ENCODE measurements at regions not wholly inside any gene's neighbourhood (a gene's known extent, or its start where the extent isn't known, plus 50 kb on each side); places are given as distances from the start of the nearest gene placed in this dataset.
A peak's percentile ranks its signal among the peaks of the same experiment; 100 is the strongest.
"Not testable (repeated sequence)": the region's sequence is repeated elsewhere in the genome, so short reads cannot be mapped to it uniquely, and the experiment has no call there.

- not testable (repeated sequence) for H3K4me1 ChIP-seq (ENCODE audit: low read length); H3K9me3 ChIP-seq (replicated peaks; ENCODE audit: insufficient read depth, low read length); H3F3A ChIP-seq (ENCODE audit: insufficient read depth, low read length); DNase-seq; H3K36me3 ChIP-seq (replicated peaks; ENCODE audit: insufficient read depth, low read length); H3K9me2 ChIP-seq (replicated peaks; ENCODE audit: insufficient read depth, low read length); H3K27me3 ChIP-seq (replicated peaks; ENCODE audit: insufficient read depth, low read length); H3K9ac ChIP-seq (ENCODE audit: low read length); H4K20me1 ChIP-seq (ENCODE audit: insufficient read depth, low read length); H3K4me3 ChIP-seq (ENCODE audit: low read length); H2AFZ ChIP-seq (ENCODE audit: low read length); H3K4me2 ChIP-seq (ENCODE audit: low read depth, low read length); H3K79me2 ChIP-seq (ENCODE audit: low read length)
- TF ChIP-seq CTCF (IDR thresholded peaks at IDR 0.05; ENCODE audit: low read length), result 0 out of 2 replicates have a peak, but pooled peaks have one; percentile 9
- H3K27ac ChIP-seq (ENCODE audit: low read length), result 0 out of 2 replicates have a peak overlapping the region, but pooled peaks have one; percentile 25
Observed at GRCh38 chr15:21284353-21284752, 155.9 kb downstream of the POTEB3 start.

- not testable (repeated sequence) for H2AFZ ChIP-seq (ENCODE audit: low read length); H3K36me3 ChIP-seq (replicated peaks; ENCODE audit: insufficient read depth, low read length); H3K79me2 ChIP-seq (ENCODE audit: low read length); DNase-seq; H3K4me2 ChIP-seq (ENCODE audit: low read depth, low read length); H3K9me3 ChIP-seq (replicated peaks; ENCODE audit: insufficient read depth, low read length); H3K9me2 ChIP-seq (replicated peaks; ENCODE audit: insufficient read depth, low read length); H3F3A ChIP-seq (ENCODE audit: insufficient read depth, low read length); H4K20me1 ChIP-seq (ENCODE audit: insufficient read depth, low read length); H3K4me3 ChIP-seq (ENCODE audit: low read length); H3K27me3 ChIP-seq (replicated peaks; ENCODE audit: insufficient read depth, low read length); H3K9ac ChIP-seq (ENCODE audit: low read length); H3K4me1 ChIP-seq (ENCODE audit: low read length)
- peak overlapping the region; percentile 62; the same call in 1 of the 2 replicates for H3K27ac ChIP-seq (ENCODE audit: low read length)
Observed at GRCh38 chr15:21283210-21283609, 157.1 kb downstream of the POTEB3 start.

DNA sequence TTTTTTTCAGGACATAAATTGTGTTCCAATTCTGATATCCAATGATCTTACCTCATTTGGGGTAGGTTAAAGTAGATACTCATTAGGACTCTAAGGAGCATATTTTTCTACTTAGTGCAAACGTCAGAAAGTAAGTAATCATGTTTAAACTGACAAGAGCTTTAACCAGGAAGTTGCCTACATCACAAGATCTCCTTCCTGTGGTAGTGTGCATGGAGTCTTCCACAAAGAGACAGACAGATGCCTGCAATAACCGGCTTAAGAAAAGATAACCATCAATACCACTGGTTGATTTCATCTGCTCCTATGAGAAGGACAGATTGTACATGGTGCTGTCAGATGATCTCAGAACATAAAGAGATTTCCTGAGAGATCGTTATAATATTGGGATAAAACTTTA, 160.0 kb downstream of the POTEB3 start:
- H3K27ac ChIP-seq (ENCODE audit: low read length); H3K4me3 ChIP-seq (ENCODE audit: low read length); DNase-seq; H3K9me3 ChIP-seq (replicated peaks; ENCODE audit: insufficient read depth, low read length); H3K9me2 ChIP-seq (replicated peaks; ENCODE audit: insufficient read depth, low read length); H3K9ac ChIP-seq (ENCODE audit: low read length); H4K20me1 ChIP-seq (ENCODE audit: insufficient read depth, low read length); H3K36me3 ChIP-seq (replicated peaks; ENCODE audit: insufficient read depth, low read length); H3K4me1 ChIP-seq (ENCODE audit: low read length); H3K79me2 ChIP-seq (ENCODE audit: low read length); H3F3A ChIP-seq (ENCODE audit: insufficient read depth, low read length); H3K4me2 ChIP-seq (ENCODE audit: low read depth, low read length); H2AFZ ChIP-seq (ENCODE audit: low read length); H3K27me3 ChIP-seq (replicated peaks; ENCODE audit: insufficient read depth, low read length): not testable (repeated sequence)

DNA sequence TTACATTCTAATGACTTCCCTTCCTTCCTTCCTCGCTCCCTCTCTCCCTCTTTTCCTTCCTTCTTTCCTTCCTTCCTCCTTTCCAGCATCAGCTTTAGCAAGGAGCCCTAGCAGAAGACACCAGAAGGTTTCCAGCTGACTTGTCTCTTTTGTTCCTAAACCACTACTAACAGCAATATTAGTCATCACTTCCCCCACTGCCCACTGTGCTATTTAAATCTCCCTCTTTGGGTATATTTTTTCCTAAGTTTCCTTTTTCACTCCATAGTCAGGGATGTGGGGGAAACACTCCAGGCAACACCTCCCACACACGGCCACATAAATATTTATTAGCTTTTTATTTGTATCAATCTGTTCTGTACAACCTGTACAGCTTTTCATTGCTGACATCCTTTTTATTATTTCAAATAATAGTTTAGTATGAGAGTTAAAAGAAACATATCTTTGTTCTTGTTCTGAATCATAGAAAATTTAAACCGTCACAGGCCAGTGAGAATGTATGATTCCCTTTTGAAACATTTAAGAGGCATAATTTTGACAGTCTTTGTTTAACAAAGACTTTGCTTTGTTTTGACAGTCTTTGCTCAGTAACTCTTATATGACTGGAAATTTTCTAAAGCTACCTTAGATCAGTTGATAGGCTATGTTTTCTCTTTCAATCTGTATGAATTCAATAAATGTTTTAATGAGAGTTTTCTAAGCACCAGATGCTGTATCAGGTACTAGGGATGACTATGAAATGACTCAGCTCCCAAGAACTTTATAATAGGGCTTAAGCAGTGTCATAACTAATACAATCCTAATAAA, 167.9 kb downstream of the POTEB3 start:
- H3K9me3 ChIP-seq (replicated peaks; ENCODE audit: insufficient read depth, low read length); H3K4me3 ChIP-seq (ENCODE audit: low read length); H3K36me3 ChIP-seq (replicated peaks; ENCODE audit: insufficient read depth, low read length); H3K79me2 ChIP-seq (ENCODE audit: low read length); H3F3A ChIP-seq (ENCODE audit: insufficient read depth, low read length); H3K9ac ChIP-seq (ENCODE audit: low read length); H3K9me2 ChIP-seq (replicated peaks; ENCODE audit: insufficient read depth, low read length); H3K27me3 ChIP-seq (replicated peaks; ENCODE audit: insufficient read depth, low read length); H4K20me1 ChIP-seq (ENCODE audit: insufficient read depth, low read length); H2AFZ ChIP-seq (ENCODE audit: low read length): not testable (repeated sequence)
- H3K4me1 ChIP-seq (ENCODE audit: low read length), result peaks cover 15% of the 10 kb centered on the region
- peak overlapping the region; percentile 18; the same call in 1 of the 2 replicates for H3K4me2 ChIP-seq (ENCODE audit: low read depth, low read length)
- peak overlapping the region; percentile 0; the same call in 1 of the 2 replicates for H3K27ac ChIP-seq (ENCODE audit: low read length)
- peak; percentile 7 for DNase-seq

- Histone ChIP-seq H3K27me3 (replicated peaks; ENCODE audit: insufficient read depth, low read length) (no peaks in the 10 kb centered on the region), H3K9ac (ENCODE audit: low read length) (no peak overlapping the region), H3K4me1 (ENCODE audit: low read length) (peaks cover 15% of the 10 kb centered on the region), H3K4me3 (ENCODE audit: low read length) (no peak overlapping the region), H3F3A (ENCODE audit: insufficient read depth, low read length) (no peaks in the 10 kb centered on the region), H3K9me2 (replicated peaks; ENCODE audit: insufficient read depth, low read length) (no peaks in the 10 kb centered on the region), H3K36me3 (replicated peaks; ENCODE audit: insufficient read depth, low read length) (no peaks in the 10 kb centered on the region), H4K20me1 (ENCODE audit: insufficient read depth, low read length) (no peaks in the 10 kb centered on the region), H3K9me3 (replicated peaks; ENCODE audit: insufficient read depth, low read length) (no peaks in the 10 kb centered on the region; the same call in 1 of the 2 replicates), H3K79me2 (ENCODE audit: low read length) (no peaks in the 10 kb centered on the region), H2AFZ (ENCODE audit: low read length) (no peak overlapping the region), H3K27ac (ENCODE audit: low read length) (no peak overlapping the region), H3K4me2 (ENCODE audit: low read depth, low read length) (peak overlapping the region; percentile 18; the same call in 1 of the 2 replicates)
- DNase-seq, result peak; percentile 3
- TF ChIP-seq EZH2 (optimal IDR thresholded peaks at IDR 0.05; ENCODE audit: low read depth, low read length), result no peak
- no peak for TF ChIP-seq EZH2phosphoT487 (IDR thresholded peaks at IDR 0.05; ENCODE audit: low read length)
- no peak for TF ChIP-seq CTCF (IDR thresholded peaks at IDR 0.05; ENCODE audit: low read length)
Observed at GRCh38 chr15:21271566-21271965, 168.7 kb downstream of the POTEB3 start.

All from MM.1S (cell line).